ENCODE measurements at regions not wholly inside any gene's neighbourhood (a gene's known extent, or its start where the extent isn't known, plus 50 kb on each side); places are given as distances from the start of the nearest gene placed in this dataset.

GRCh38 chr18:77544792-77545191 lies 295.1 kb downstream of the GALR1 start:
- H4K20me1 ChIP-seq (ENCODE audit: control insufficient read depth, extremely low read depth, insufficient read depth, low read length): no peaks in the 10 kb centered on the region
- no peaks in the 10 kb centered on the region for H3K79me2 ChIP-seq (ENCODE audit: control insufficient read depth, insufficient read depth, low read length)
- H3K27ac ChIP-seq (ENCODE audit: insufficient read depth, low read length): no peak overlapping the region
- H3K9me3 ChIP-seq (ENCODE audit: control insufficient read depth, insufficient read depth, low read depth, low read length): no peaks in the 10 kb centered on the region
- H3K36me3 ChIP-seq (ENCODE audit: control insufficient read depth, insufficient read depth, low read length): no peaks in the 10 kb centered on the region
- no peak overlapping the region for H2AFZ ChIP-seq (ENCODE audit: low read length)
- no peak overlapping the region for H3K9ac ChIP-seq (ENCODE audit: insufficient read depth, low read length)
- no peaks in the 10 kb centered on the region for H3K27me3 ChIP-seq (ENCODE audit: control insufficient read depth, insufficient read depth, low read length)
- H3K4me1 ChIP-seq (ENCODE audit: control insufficient read depth, extremely low read depth, insufficient read depth, low read length): no peaks in the 10 kb centered on the region
- no peak for DNase-seq (ENCODE audit: low read depth in 2 of 2)
- H3K4me2 ChIP-seq (ENCODE audit: extremely low read depth, insufficient read depth, low read length): no peak overlapping the region
- TF ChIP-seq EZH2 (IDR thresholded peaks at IDR 0.05; ENCODE audit: low read length, missing control alignments): no peak
- TF ChIP-seq CTCF (conservative IDR thresholded peaks at IDR 0.05 in 1 of 2, IDR thresholded peaks at IDR 0.05 in 1 of 2; ENCODE audit: low read depth in 1 of 2, low read length in 2 of 2): no peak
- H3K4me3 ChIP-seq (replicated peaks in 1 of 4; ENCODE audit: control extremely low read depth in 1 of 4, insufficient read depth in 1 of 4, low read depth in 3 of 4, low read length in 4 of 4): no peak overlapping the region

- Histone ChIP-seq H3K9me3 (ENCODE audit: control insufficient read depth, insufficient read depth, low read depth, low read length) (no peaks in the 10 kb centered on the region), H2AFZ (ENCODE audit: low read length) (no peak overlapping the region), H3K4me1 (ENCODE audit: control insufficient read depth, extremely low read depth, insufficient read depth, low read length) (no peaks in the 10 kb centered on the region), H3K27me3 (ENCODE audit: control insufficient read depth, insufficient read depth, low read length) (no peaks in the 10 kb centered on the region), H3K9ac (ENCODE audit: insufficient read depth, low read length) (no peak overlapping the region), H3K79me2 (ENCODE audit: control insufficient read depth, insufficient read depth, low read length) (no peaks in the 10 kb centered on the region), H4K20me1 (ENCODE audit: control insufficient read depth, extremely low read depth, insufficient read depth, low read length) (no peaks in the 10 kb centered on the region), H3K27ac (ENCODE audit: insufficient read depth, low read length) (no peak overlapping the region), H3K36me3 (ENCODE audit: control insufficient read depth, insufficient read depth, low read length) (no peaks in the 10 kb centered on the region), H3K4me2 (ENCODE audit: extremely low read depth, insufficient read depth, low read length) (no peak overlapping the region), H3K4me3 (replicated peaks in 1 of 4; ENCODE audit: control extremely low read depth in 1 of 4, insufficient read depth in 1 of 4, low read depth in 3 of 4, low read length in 4 of 4) (no peak overlapping the region)
- DNase-seq (ENCODE audit: low read depth in 2 of 2): no peak
- TF ChIP-seq EZH2 (IDR thresholded peaks at IDR 0.05; ENCODE audit: low read length, missing control alignments): no peak
- TF ChIP-seq CTCF (conservative IDR thresholded peaks at IDR 0.05 in 1 of 2, IDR thresholded peaks at IDR 0.05 in 1 of 2; ENCODE audit: low read depth in 1 of 2, low read length in 2 of 2): no peak
Measured at GRCh38 chr18:77547757-77548156, 298.1 kb downstream of the GALR1 start.

- H3K27ac ChIP-seq (ENCODE audit: insufficient read depth, low read length): no peak overlapping the region
- TF ChIP-seq EZH2 (IDR thresholded peaks at IDR 0.05; ENCODE audit: low read length, missing control alignments) (no peak), CTCF (conservative IDR thresholded peaks at IDR 0.05 in 1 of 2, IDR thresholded peaks at IDR 0.05 in 1 of 2; ENCODE audit: low read depth in 1 of 2, low read length in 2 of 2) (no peak)
Measured at GRCh38 chr18:77548790-77549420, 299.3 kb downstream of the GALR1 start.

More at GRCh38 chr18:77548790-77549420, 299.3 kb downstream of the GALR1 start:
- no peaks in the 10 kb centered on the region for H3K4me1 ChIP-seq (ENCODE audit: control insufficient read depth, extremely low read depth, insufficient read depth, low read length)
- H3K9me3 ChIP-seq (ENCODE audit: control insufficient read depth, insufficient read depth, low read depth, low read length): no peaks in the 10 kb centered on the region
- H4K20me1 ChIP-seq (ENCODE audit: control insufficient read depth, extremely low read depth, insufficient read depth, low read length): no peaks in the 10 kb centered on the region
- no peaks in the 10 kb centered on the region for H3K36me3 ChIP-seq (ENCODE audit: control insufficient read depth, insufficient read depth, low read length)
- H3K27me3 ChIP-seq (ENCODE audit: control insufficient read depth, insufficient read depth, low read length): no peaks in the 10 kb centered on the region
- no peaks in the 10 kb centered on the region for H3K79me2 ChIP-seq (ENCODE audit: control insufficient read depth, insufficient read depth, low read length)
- H3K4me3 ChIP-seq (replicated peaks in 1 of 4; ENCODE audit: control extremely low read depth in 1 of 4, insufficient read depth in 1 of 4, low read depth in 3 of 4, low read length in 4 of 4): no peak overlapping the region
- H3K9ac ChIP-seq (ENCODE audit: insufficient read depth, low read length): no peak overlapping the region
- no peak overlapping the region for H3K4me2 ChIP-seq (ENCODE audit: extremely low read depth, insufficient read depth, low read length)
- H2AFZ ChIP-seq (ENCODE audit: low read length): no peak overlapping the region
- DNase-seq (ENCODE audit: low read depth in 2 of 2): no peak

Measured in fibroblast of lung (primary cell).